Uterus (tissue), 3 donors: ENCODE measurements at regions not wholly inside any gene's neighbourhood (a gene's known extent, or its start where the extent isn't known, plus 50 kb on each side); places are given as distances from the start of the nearest gene placed in this dataset.

Experiments used
- DNase-seq, 2 donors: peaks; one replicate each; pipeline ENCODE4 v3.0.0-alpha.2; 2019 to 2020
- H3K27ac ChIP-seq, 2 donors: fragments of 200-600 bp; sonication (generic); 1 replicate in 1 of 2; 2 replicates in 1 of 2; pipeline ENCODE4 v1.5.1; 2016 to 2018
- H3K27me3 ChIP-seq, 2 donors: fragments of 200-600 bp; sonication (generic); one replicate each; pipeline ENCODE4 v1.5.1; 2018 to 2019; ENCODE audit warnings: control low read depth in 1 of 2
- H3K36me3 ChIP-seq, 2 donors: fragments of 200-600 bp; sonication (generic); one replicate each; pipeline ENCODE4 v1.5.1; 2019; ENCODE audit warnings: control low read depth in 1 of 2
- H3K4me1 ChIP-seq, 2 donors: fragments of 200-600 bp; sonication (generic); one replicate each; pipeline ENCODE4 v1.5.1; 2018 to 2019; ENCODE audit warnings: control low read depth in 1 of 2
- H3K4me3 ChIP-seq, 2 donors: fragments of 200-600 bp; sonication (generic); 1 replicate in 1 of 2; 2 replicates in 1 of 2; pipeline ENCODE4 v1.5.1; 2018 to 2019; ENCODE audit warnings: mild to moderate bottlenecking in 1 of 2
- H3K9me3 ChIP-seq, 2 donors: fragments of 200-600 bp; sonication (generic); one replicate each; pipeline ENCODE4 v1.5.1; 2019; ENCODE audit warnings: control low read depth in 1 of 2
- CTCF ChIP-seq, 4 experiments: fragments of 200-600 bp in 2 of 4; fragments of 450-650 bp in 2 of 4; sonication (generic) in 2 of 4; IDR thresholded peaks; one replicate each; pipeline ENCODE4 v1.5.1; 2016 to 2019; ENCODE audit warnings: antibody characterized with exemption in 4 of 4, mild to moderate bottlenecking in 2 of 4, moderate library complexity in 1 of 4
- POLR2A ChIP-seq, 2 donors: fragments of 450-650 bp; IDR thresholded peaks; one replicate each; pipeline ENCODE4 v1.6.1; 2016; ENCODE audit warnings: antibody characterized with exemption in 2 of 2, mild to moderate bottlenecking in 1 of 2, moderate library complexity in 1 of 2
- intact Hi-C: fragments of 100-400 bp; cut with DNase I; formaldehyde crosslinking; loops from one replicate; pipeline ENCODE4 v1.15.1; 2023; ENCODE audit warnings: low total_unique reads
- donor health status: DM: yes; HTN: yes; CAD: no.

GRCh38 chr14:34138175-34138574 is 187.3 kb upstream of the EGLN3 start:
- no peak overlapping the region for H3K27ac ChIP-seq
- no peak for DNase-seq
- no peaks in the 10 kb centered on the region for H3K36me3 ChIP-seq
- H3K9me3 ChIP-seq, result no peaks in the 10 kb centered on the region
- H3K4me3 ChIP-seq, result no peak overlapping the region
- H3K27me3 ChIP-seq, result no peaks in the 10 kb centered on the region
- TF ChIP-seq POLR2A (IDR thresholded peaks at IDR 0.05) (no peak), CTCF (IDR thresholded peaks at IDR 0.05) (no peak)
- H3K4me1 ChIP-seq, result no peaks in the 10 kb centered on the region
- intact Hi-C loops, result no loop called here

- intact Hi-C loops, result no loop called here
- Histone ChIP-seq H3K27me3 (no peaks in the 10 kb centered on the region), H3K36me3 (no peaks in the 10 kb centered on the region), H3K4me3 (no peak overlapping the region), H3K4me1 (no peaks in the 10 kb centered on the region), H3K9me3 (no peaks in the 10 kb centered on the region), H3K27ac (no peak overlapping the region)
- TF ChIP-seq CTCF (IDR thresholded peaks at IDR 0.05), result no peak
- no peak for TF ChIP-seq POLR2A (IDR thresholded peaks at IDR 0.05)
- DNase-seq, result no peak
These were observed 186.3 kb upstream of the EGLN3 start for GRCh38 chr14:34137001-34137745.

- Histone ChIP-seq H3K27ac (no peak overlapping the region), H3K9me3 (no peaks in the 10 kb centered on the region), H3K4me1 (no peaks in the 10 kb centered on the region), H3K36me3 (no peaks in the 10 kb centered on the region), H3K27me3 (no peaks in the 10 kb centered on the region), H3K4me3 (no peak overlapping the region)
- TF ChIP-seq POLR2A (IDR thresholded peaks at IDR 0.05) (no peak), CTCF (IDR thresholded peaks at IDR 0.05) (no peak)
- intact Hi-C loops, result no loop called here
- DNase-seq, result no peak
These were observed 184.6 kb upstream of the EGLN3 start for GRCh38 chr14:34135492-34135891.

- Histone ChIP-seq H3K27ac (no peak overlapping the region), H3K4me1 (no peaks in the 10 kb centered on the region), H3K36me3 (no peaks in the 10 kb centered on the region), H3K9me3 (no peaks in the 10 kb centered on the region), H3K27me3 (no peaks in the 10 kb centered on the region), H3K4me3 (no peak overlapping the region)
- intact Hi-C loops, result no loop called here
- no peak for DNase-seq
- TF ChIP-seq CTCF (IDR thresholded peaks at IDR 0.05), result no peak
- TF ChIP-seq POLR2A (IDR thresholded peaks at IDR 0.05), result no peak
These were observed 183.6 kb upstream of the EGLN3 start for GRCh38 chr14:34134484-34134883.

- no peaks in the 10 kb centered on the region for H3K4me1 ChIP-seq
- DNase-seq, result no peak
- H3K27me3 ChIP-seq, result no peaks in the 10 kb centered on the region
- no peaks in the 10 kb centered on the region for H3K9me3 ChIP-seq
- H3K27ac ChIP-seq, result no peak overlapping the region
- no peak for TF ChIP-seq CTCF (IDR thresholded peaks at IDR 0.05)
- no peak for TF ChIP-seq POLR2A (IDR thresholded peaks at IDR 0.05)
- H3K36me3 ChIP-seq, result no peaks in the 10 kb centered on the region
- intact Hi-C loops, result no loop called here
- H3K4me3 ChIP-seq, result no peak overlapping the region
These were observed 179.2 kb upstream of the EGLN3 start for GRCh38 chr14:34129927-34130552.
